Pancreas (tissue), 10 donors: ENCODE measurements at regions not wholly inside any gene's neighbourhood (a gene's known extent, or its start where the extent isn't known, plus 50 kb on each side); places are given as distances from the start of the nearest gene placed in this dataset.

Experiments used
- ATAC-seq, 4 donors: fragments of 200-7000 bp; cut with Tn5 transposase; one replicate each; pipeline versions ENCODE4 v1.8.0 to v1.9.1; 2020; ENCODE audit warnings: mild to moderate bottlenecking in 4 of 4, moderate library complexity in 4 of 4
- DNase-seq, 6 donors: peaks; one replicate each; pipeline ENCODE4 v3.0.0-alpha.2; 2020
- FAIRE-seq: peaks from 2 replicates; lab custom pipeline; 2012; peaks lifted over from hg19 to GRCh38; lab: Jason Lieb, UNC
- H3K27ac ChIP-seq, 4 donors: fragments of 200-600 bp; sonication (generic); 1 replicate in 3 of 4; 2 replicates in 1 of 4; pipeline versions ENCODE4 v1.5.0 to v1.8.0; 2020
- H3K27me3 ChIP-seq, 4 donors: fragments of 200-600 bp; one replicate each; pipeline ENCODE4 v1.8.0; 2021
- H3K36me3 ChIP-seq, 3 donors: fragments of 200-600 bp; sonication (generic) in 1 of 3; one replicate each; pipeline versions ENCODE4 v1.5.0 to v1.8.0; 2020 to 2021
- H3K4me1 ChIP-seq, 3 donors: fragments of 200-600 bp; one replicate each; pipeline ENCODE4 v1.8.0; 2021
- H3K4me3 ChIP-seq, 4 donors: fragments of 200-600 bp; sonication (generic) in 2 of 4; one replicate each; pipeline versions ENCODE4 v1.5.0 to v1.8.0; 2020 to 2021
- H3K9me3 ChIP-seq, 4 donors: fragments of 200-600 bp; one replicate each; pipeline ENCODE4 v1.8.0; 2021
- WGBS, 2 donors: extraction: QIAGEN DNeasy Blood & Tissue Kit; methylation state at CpG; one replicate each; pipeline ENCODE4 v1.1.7; 2013; 5-methylcytosine and 5-hydroxymethylcytosine counted together
- intact Hi-C, 3 donors: fragments of 100-400 bp; cut with DNase I; formaldehyde crosslinking; loops; one replicate each; pipeline versions ENCODE4 v1.11.1 to v1.14.2; 2022
- TF ChIP-seq, protein P1 (sequence below), 4 donors: fragments of 200-600 bp; sonication (generic) in 3 of 4; IDR thresholded peaks; one replicate each; pipeline versions ENCODE4 v1.5.0 to v1.8.0; 2021; ENCODE audit warnings: antibody characterized with exemption in 4 of 4
- donor health status: healthy with polysubstance abuse.
- donor health status: DM: no; HTN: no; CAD: no; lungs with moderate emphysema.
- donor health status: DM: no; HTN: no; CAD: no.
- donor health status: control.
- donor health status: control.
- donor health status: Bipolar disorder and iron deficiency.
- donor health status: DM: yes; HTN: yes; CAD: no.
- donor health status: DM: no; HTN: no; CAD: no.
- donor health status: DM: no; HTN: no; CAD: no.
- donor health status: DM: yes; HTN: yes; CAD: no.

DNA sequence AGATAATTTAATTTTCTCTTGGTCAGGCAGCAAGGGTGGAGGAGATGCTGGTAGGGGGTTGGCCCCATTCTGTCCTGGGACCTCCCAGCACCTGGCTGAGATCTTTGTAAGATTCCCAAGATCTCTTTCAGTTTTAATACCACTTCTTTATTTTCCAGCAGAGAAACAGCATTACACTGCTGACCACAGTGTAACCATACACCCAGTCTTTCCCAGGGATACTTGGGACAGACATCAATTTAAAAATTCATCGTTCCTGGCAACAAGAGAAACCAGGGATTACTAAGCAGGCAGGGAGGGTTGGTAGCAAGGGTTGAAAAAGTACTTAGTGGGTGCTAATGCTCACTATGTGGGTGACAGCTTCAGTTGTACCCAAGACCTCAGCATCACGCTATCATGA, 551.6 kb upstream of the AMELY start:
- no peak for FAIRE-seq
- H3K9me3 ChIP-seq, result no peaks in the 10 kb centered on the region
- WGBS, 2 donors, result 79% methylated on average over 2 of the region's 2 CpGs; no CpG with 5 or more reads in 1 of the 2 donors
- TF ChIP-seq, protein P1, sequence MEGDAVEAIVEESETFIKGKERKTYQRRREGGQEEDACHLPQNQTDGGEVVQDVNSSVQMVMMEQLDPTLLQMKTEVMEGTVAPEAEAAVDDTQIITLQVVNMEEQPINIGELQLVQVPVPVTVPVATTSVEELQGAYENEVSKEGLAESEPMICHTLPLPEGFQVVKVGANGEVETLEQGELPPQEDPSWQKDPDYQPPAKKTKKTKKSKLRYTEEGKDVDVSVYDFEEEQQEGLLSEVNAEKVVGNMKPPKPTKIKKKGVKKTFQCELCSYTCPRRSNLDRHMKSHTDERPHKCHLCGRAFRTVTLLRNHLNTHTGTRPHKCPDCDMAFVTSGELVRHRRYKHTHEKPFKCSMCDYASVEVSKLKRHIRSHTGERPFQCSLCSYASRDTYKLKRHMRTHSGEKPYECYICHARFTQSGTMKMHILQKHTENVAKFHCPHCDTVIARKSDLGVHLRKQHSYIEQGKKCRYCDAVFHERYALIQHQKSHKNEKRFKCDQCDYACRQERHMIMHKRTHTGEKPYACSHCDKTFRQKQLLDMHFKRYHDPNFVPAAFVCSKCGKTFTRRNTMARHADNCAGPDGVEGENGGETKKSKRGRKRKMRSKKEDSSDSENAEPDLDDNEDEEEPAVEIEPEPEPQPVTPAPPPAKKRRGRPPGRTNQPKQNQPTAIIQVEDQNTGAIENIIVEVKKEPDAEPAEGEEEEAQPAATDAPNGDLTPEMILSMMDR (IDR thresholded peaks at IDR 0.05), result no peak
- H3K27ac ChIP-seq, result no peak overlapping the region
- H3K4me3 ChIP-seq, result no peak overlapping the region
- intact Hi-C loops, result no loop called here
- DNase-seq, result no peak
- no peaks in the 10 kb centered on the region for H3K4me1 ChIP-seq
- ATAC-seq, result no peak
- H3K27me3 ChIP-seq, result no peaks in the 10 kb centered on the region
- no peaks in the 10 kb centered on the region for H3K36me3 ChIP-seq

DNA sequence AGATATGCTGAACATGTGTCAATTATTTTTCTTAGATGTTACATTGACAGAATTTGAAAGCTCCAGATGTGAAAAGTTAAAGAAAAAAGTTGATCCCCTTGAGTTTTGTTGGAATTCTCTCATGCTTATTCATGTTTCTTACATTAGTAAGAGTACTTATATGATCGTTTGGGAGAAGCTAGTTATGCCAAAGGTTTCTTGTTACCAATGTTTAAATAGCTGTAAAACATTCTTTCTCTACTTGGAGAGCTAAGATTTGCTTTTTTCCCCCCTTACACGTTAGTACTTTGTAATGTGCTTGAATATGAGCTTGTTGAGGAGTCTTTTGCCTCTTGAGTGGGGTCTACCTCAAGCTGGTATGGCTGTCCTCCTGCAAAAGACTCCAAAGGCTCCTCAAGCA, 551.1 kb upstream of the AMELY start:
- ATAC-seq (no peak), FAIRE-seq (no peak), DNase-seq (no peak)
- no peaks in the 10 kb centered on the region for H3K4me1 ChIP-seq
- H3K27ac ChIP-seq, result no peak overlapping the region
- H3K4me3 ChIP-seq, result no peak overlapping the region
- no peaks in the 10 kb centered on the region for H3K9me3 ChIP-seq
- no peaks in the 10 kb centered on the region for H3K27me3 ChIP-seq
- TF ChIP-seq, protein P1 (IDR thresholded peaks at IDR 0.05), result no peak
- H3K36me3 ChIP-seq, result no peaks in the 10 kb centered on the region
- intact Hi-C loops, result no loop called here
- WGBS, 2 donors, result 47% methylated on average over 2 of the region's 2 CpGs; no CpG with 5 or more reads in 1 of the 2 donors

DNA sequence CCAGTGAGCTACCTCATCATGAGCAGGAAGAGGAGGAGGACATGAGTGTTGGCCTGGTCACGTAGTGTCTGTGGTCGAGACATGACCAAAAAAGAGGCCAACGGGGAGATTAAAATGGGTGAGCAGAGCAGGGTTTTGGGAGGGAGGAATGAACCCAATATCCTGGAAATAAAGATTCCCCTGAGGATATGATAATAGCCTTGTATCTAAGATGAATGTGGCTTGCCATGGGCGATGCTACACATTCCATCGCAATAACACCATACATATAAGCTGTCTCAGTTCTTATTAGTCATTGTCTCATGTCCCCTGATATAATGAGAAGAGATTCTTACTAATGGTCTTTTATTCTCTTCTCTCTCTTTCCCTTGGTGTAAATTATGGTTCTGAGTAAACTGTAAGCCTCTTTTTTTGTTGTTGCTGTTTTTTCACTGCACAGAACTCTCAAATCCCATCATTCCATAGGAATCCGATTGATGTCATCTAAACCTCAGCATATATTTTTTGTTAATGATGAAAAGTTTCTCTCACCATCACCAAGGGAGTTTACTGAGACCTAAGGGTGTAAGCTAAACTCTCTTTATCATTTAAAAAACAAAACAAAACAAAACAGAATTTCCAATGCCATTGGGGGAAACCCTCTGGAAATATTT, 550.4 kb upstream of the AMELY start:
- no peaks in the 10 kb centered on the region for H3K27me3 ChIP-seq
- DNase-seq (no peak), ATAC-seq (no peak), FAIRE-seq (no peak)
- TF ChIP-seq, protein P1 (IDR thresholded peaks at IDR 0.05), result no peak
- H3K4me3 ChIP-seq, result no peak overlapping the region
- intact Hi-C loops, result no loop called here
- H3K36me3 ChIP-seq, result no peaks in the 10 kb centered on the region
- 93% methylated on average over 6 of the region's 6 CpGs; no CpG with 5 or more reads in 1 of the 2 donors for WGBS, 2 donors
- no peak overlapping the region for H3K27ac ChIP-seq
- no peaks in the 10 kb centered on the region for H3K9me3 ChIP-seq
- H3K4me1 ChIP-seq, result no peaks in the 10 kb centered on the region

DNA sequence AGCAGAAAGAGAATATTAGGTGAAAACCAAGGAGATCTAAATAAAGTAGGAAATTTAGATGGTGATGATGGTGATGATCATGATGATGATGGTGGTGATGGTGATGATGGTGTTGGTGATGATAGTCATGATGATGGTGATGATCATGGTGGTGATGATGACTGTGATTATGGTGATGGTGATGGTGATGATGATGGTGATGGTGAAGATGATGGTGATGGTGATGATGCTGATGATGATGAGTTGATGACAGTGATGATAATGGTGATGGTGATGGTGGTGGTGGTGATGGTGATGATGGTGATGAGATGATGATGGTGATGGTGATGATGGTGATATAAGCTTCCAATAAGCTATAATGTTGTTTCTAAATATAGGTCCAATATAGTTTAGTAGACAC, 548.2 kb upstream of the AMELY start:
- H3K4me1 ChIP-seq, result no peaks in the 10 kb centered on the region
- H3K9me3 ChIP-seq, result no peaks in the 10 kb centered on the region
- no peak for ATAC-seq
- intact Hi-C loops, result no loop called here
- no peak for DNase-seq
- H3K4me3 ChIP-seq, result no peak overlapping the region
- H3K36me3 ChIP-seq, result no peaks in the 10 kb centered on the region
- TF ChIP-seq, protein P1 (IDR thresholded peaks at IDR 0.05), result no peak
- no peak overlapping the region for H3K27ac ChIP-seq
- FAIRE-seq, result no peak
- no peaks in the 10 kb centered on the region for H3K27me3 ChIP-seq

DNA sequence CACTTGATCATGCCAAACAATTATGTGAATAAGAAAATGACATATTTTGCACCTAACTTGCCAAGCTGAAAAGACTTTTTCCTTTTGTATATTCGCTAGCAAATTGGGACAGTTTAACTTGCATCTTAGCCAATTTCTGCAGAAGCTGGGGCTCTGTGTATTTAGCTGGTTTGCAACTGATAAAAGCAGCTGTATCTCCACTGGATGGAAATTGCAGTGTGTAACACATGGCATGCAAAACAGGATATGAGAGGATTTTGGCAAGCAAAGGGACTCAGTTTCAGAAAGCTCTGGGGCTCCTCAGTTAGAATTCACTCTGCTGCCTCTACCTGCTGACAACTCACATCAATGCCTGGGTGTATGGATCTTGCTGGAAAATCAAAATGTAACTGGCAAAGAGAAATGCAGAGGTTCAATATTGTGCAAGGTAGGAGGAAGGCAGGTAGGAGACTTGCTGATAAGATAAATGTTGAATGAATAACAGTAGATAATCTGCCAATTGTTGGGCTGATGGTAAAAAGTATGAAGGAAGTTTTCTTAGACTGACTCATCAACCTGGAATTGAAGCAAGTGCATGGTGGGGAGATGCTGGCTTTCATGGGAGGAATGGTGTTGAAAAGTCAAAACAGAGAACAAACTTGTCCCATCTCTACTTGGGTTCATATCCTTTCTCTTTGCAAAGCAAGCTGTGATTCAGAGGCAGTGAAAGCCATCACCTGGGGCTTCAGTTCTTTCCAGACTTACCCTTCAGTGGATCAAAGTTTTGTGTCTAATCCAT, 546.9 kb upstream of the AMELY start:
- TF ChIP-seq, protein P1 (IDR thresholded peaks at IDR 0.05), result no peak
- Histone ChIP-seq H3K27ac (no peak overlapping the region), H3K36me3 (no peaks in the 10 kb centered on the region), H3K4me3 (no peak overlapping the region), H3K27me3 (no peaks in the 10 kb centered on the region), H3K4me1 (no peaks in the 10 kb centered on the region), H3K9me3 (no peaks in the 10 kb centered on the region)
- intact Hi-C loops, result no loop called here
- no peak for ATAC-seq
- peak in 1 of 6 donors; percentile 17 for DNase-seq
- FAIRE-seq, result no peak
- 28% methylated on average over 1 of the region's 1 CpG; no CpG with 5 or more reads in 1 of the 2 donors for WGBS, 2 donors
